ENCODE measurements at regions not wholly inside any gene's neighbourhood (a gene's known extent, or its start where the extent isn't known, plus 50 kb on each side); places are given as distances from the start of the nearest gene placed in this dataset.
"Not testable (repeated sequence)": the region's sequence is repeated elsewhere in the genome, so short reads cannot be mapped to it uniquely, and the experiment has no call there.

GRCh38 chr6:14292119-14292518 is 174.5 kb downstream of the CD83 start:
- H2AFZ ChIP-seq, result no peak overlapping the region
- H3K4me3 ChIP-seq, result no peak overlapping the region
- no peak overlapping the region for H3K4me2 ChIP-seq (ENCODE audit: unreplicated experiment)
- no peaks in the 10 kb centered on the region for H3K27me3 ChIP-seq (replicated peaks; ENCODE audit: insufficient read depth)
- H3K9me3 ChIP-seq (ENCODE audit: low read depth), result no peaks in the 10 kb centered on the region
- peaks cover 2% of the 10 kb centered on the region for H3K4me1 ChIP-seq (ENCODE audit: insufficient read depth)
- no peak overlapping the region for H3K27ac ChIP-seq
- no peaks in the 10 kb centered on the region for H3K9me2 ChIP-seq (ENCODE audit: insufficient read depth)
- no peaks in the 10 kb centered on the region for H3K36me3 ChIP-seq (ENCODE audit: low read depth)
- H4K20me1 ChIP-seq (ENCODE audit: insufficient read depth), result no peaks in the 10 kb centered on the region
- DNase-seq, result no peak
- WGBS, 2 experiments (ENCODE audit: low coverage in 1 of 2, low lambda C conversion rate in 2 of 2, missing lambda C conversion rate in 2 of 2), result 83 to 87% methylated on average over 3 of the region's 3 CpGs
- TF ChIP-seq EZH2phosphoT487 (IDR thresholded peaks at IDR 0.05; ENCODE audit: insufficient read depth, low read depth) (no peak), EZH2 (IDR thresholded peaks at IDR 0.05; ENCODE audit: insufficient read depth, poor library complexity, severe bottlenecking) (no peak)
- H3F3A ChIP-seq (ENCODE audit: insufficient read depth), result peaks cover under 1% of the 10 kb centered on the region; the same call in 1 of the 2 replicates
- no peak overlapping the region for H3K9ac ChIP-seq
- in situ Hi-C loops (cut with MboI), result no loop called here
- H3K79me2 ChIP-seq (ENCODE audit: insufficient read depth), result no peaks in the 10 kb centered on the region

DNA sequence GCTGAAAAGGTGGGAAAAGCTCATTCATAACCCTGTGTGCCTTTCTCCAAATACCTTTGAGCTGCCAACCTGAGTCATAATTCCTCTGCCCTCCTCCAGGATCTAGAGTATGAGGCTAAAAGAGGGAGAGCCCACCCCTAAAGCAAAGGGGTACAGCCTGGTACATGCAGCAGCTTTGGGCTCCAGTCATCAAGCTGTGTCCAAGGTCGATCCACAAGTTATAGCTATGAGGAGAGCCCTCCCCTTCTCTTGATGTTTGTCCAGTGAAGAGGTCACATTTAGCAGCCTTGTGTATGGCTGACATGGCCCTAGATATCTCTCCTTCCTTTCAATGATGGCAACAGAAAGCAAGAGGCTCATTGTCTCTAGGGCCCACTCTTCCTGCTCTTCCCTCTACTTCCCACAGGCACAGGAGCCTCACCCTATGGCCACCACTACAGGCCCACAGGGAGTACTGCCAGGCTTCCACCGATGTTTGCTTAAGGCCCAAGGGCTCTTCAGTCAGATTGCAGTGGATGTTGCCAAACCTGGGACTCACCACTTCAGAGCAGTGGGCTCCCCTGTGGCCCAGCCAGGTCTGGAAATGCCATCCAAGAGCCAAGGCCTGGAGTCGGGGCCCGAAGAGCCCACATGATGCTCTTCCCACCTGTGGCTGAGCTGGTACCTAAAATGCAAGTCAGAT is 176.8 kb downstream of the CD83 start:
- Histone ChIP-seq H3K4me3 (no peak overlapping the region), H3K27me3 (replicated peaks; ENCODE audit: insufficient read depth) (no peaks in the 10 kb centered on the region), H3K36me3 (ENCODE audit: low read depth) (no peaks in the 10 kb centered on the region), H3K4me1 (ENCODE audit: insufficient read depth) (no peaks in the 10 kb centered on the region), H3K9me3 (ENCODE audit: low read depth) (no peaks in the 10 kb centered on the region), H3K27ac (no peak overlapping the region), H3K4me2 (ENCODE audit: unreplicated experiment) (no peak overlapping the region), H4K20me1 (ENCODE audit: insufficient read depth) (no peaks in the 10 kb centered on the region), H3K9ac (no peak overlapping the region), H3K9me2 (ENCODE audit: insufficient read depth) (no peaks in the 10 kb centered on the region), H2AFZ (no peak overlapping the region), H3K79me2 (ENCODE audit: insufficient read depth) (no peaks in the 10 kb centered on the region), H3F3A (ENCODE audit: insufficient read depth) (no peaks in the 10 kb centered on the region)
- DNase-seq, result no peak
- TF ChIP-seq EZH2 (IDR thresholded peaks at IDR 0.05; ENCODE audit: insufficient read depth, poor library complexity, severe bottlenecking) (no peak), EZH2phosphoT487 (IDR thresholded peaks at IDR 0.05; ENCODE audit: insufficient read depth, low read depth) (no peak)
- in situ Hi-C loops (cut with MboI), result no loop called here
- WGBS, 2 experiments (ENCODE audit: low coverage in 1 of 2, low lambda C conversion rate in 2 of 2, missing lambda C conversion rate in 2 of 2), result 85 to 91% methylated on average over 4 of the region's 4 CpGs

DNA sequence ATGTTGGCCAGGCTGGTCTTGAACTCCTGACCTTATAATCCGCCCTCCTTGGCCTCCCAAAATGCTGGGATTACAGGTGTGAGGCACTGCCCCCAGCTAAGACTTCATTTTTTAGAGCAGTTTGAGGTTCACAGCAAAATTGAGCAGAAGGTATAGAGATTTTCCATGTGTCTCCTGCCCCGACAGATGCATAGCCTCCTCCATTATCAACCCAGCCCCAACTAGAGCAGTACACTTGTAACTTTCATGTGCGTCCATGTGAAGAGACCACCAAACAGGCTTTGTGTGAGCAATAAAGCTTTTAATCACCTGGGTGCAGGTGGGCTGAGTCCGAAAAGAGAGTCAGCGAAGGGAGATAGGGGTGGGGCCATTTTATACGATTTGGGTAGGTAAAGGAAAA is 179.1 kb downstream of the CD83 start:
- H3K79me2 ChIP-seq (ENCODE audit: insufficient read depth); in situ Hi-C loops (cut with MboI): not testable (repeated sequence)
- WGBS, 2 experiments (ENCODE audit: low coverage in 1 of 2, low lambda C conversion rate in 2 of 2, missing lambda C conversion rate in 2 of 2), result 77 to 82% methylated on average over 6 of the region's 6 CpGs

DNA sequence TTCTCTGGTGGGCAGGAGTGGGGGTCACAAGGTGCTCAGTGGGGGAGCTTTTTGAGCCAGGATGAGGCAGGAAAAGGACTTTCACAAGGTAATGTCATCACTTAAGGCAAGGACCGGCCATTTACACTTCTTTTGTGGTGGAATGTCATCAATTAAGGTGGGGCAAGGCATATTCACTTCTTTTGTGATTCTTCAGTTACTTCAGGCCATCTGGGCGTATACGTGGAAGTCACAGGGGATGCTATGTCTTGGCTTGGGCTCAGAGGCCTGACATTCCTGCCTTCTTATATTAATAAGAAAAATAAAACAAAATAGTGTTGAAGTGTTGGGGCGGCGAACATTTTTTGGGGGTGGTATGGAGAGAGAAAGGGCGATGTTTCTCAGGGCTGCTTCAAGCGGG is 179.5 kb downstream of the CD83 start:
- H3K9me3 ChIP-seq (ENCODE audit: low read depth); H3F3A ChIP-seq (ENCODE audit: insufficient read depth); H3K4me1 ChIP-seq (ENCODE audit: insufficient read depth); H3K4me2 ChIP-seq (ENCODE audit: unreplicated experiment); DNase-seq; H3K27ac ChIP-seq; H3K9me2 ChIP-seq (ENCODE audit: insufficient read depth); in situ Hi-C loops (cut with MboI); H4K20me1 ChIP-seq (ENCODE audit: insufficient read depth); H3K9ac ChIP-seq; H3K79me2 ChIP-seq (ENCODE audit: insufficient read depth); H3K27me3 ChIP-seq (replicated peaks; ENCODE audit: insufficient read depth); H3K4me3 ChIP-seq; H3K36me3 ChIP-seq (ENCODE audit: low read depth); H2AFZ ChIP-seq: not testable (repeated sequence)
- WGBS, 2 experiments (ENCODE audit: low coverage in 1 of 2, low lambda C conversion rate in 2 of 2, missing lambda C conversion rate in 2 of 2), result 94 to 97% methylated on average over 7 of the region's 7 CpGs

More for the DNA sequence above, 179.1 kb downstream of the CD83 start:
- H3K27me3 ChIP-seq (replicated peaks; ENCODE audit: insufficient read depth); H4K20me1 ChIP-seq (ENCODE audit: insufficient read depth); H3K36me3 ChIP-seq (ENCODE audit: low read depth); H3K9ac ChIP-seq; H3K9me3 ChIP-seq (ENCODE audit: low read depth); H3K4me1 ChIP-seq (ENCODE audit: insufficient read depth); H2AFZ ChIP-seq; H3K9me2 ChIP-seq (ENCODE audit: insufficient read depth); H3K4me2 ChIP-seq (ENCODE audit: unreplicated experiment); H3K4me3 ChIP-seq; H3F3A ChIP-seq (ENCODE audit: insufficient read depth); H3K27ac ChIP-seq; DNase-seq: not testable (repeated sequence)

DNA sequence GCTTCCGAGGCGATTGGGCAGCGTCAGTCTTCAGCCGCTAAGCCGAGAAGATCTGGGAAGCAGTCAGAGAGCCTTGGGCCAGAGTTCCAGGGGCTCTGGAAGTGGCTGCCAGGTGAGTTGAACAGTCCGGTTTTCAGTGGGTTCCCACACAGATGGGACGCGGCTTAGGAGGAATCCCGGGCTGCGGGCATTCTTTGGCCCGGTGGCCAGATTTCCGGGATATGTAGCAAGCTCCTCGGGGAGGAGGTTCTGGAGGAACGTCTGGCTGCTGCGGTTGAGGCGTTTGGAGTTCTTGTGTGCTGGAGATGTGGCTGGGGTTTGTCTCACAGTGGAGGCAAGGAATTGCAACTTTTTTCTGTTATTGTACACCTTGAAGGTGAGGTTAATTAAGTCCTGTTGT is 182.6 kb downstream of the CD83 start:
- H3K9me2 ChIP-seq (ENCODE audit: insufficient read depth); H3K27me3 ChIP-seq (replicated peaks; ENCODE audit: insufficient read depth); H3K27ac ChIP-seq; H3K4me3 ChIP-seq; H3K79me2 ChIP-seq (ENCODE audit: insufficient read depth); H3K36me3 ChIP-seq (ENCODE audit: low read depth); H3K9ac ChIP-seq; H4K20me1 ChIP-seq (ENCODE audit: insufficient read depth); H3K4me2 ChIP-seq (ENCODE audit: unreplicated experiment); H2AFZ ChIP-seq; H3K4me1 ChIP-seq (ENCODE audit: insufficient read depth); in situ Hi-C loops (cut with MboI); H3K9me3 ChIP-seq (ENCODE audit: low read depth); H3F3A ChIP-seq (ENCODE audit: insufficient read depth); DNase-seq: not testable (repeated sequence)
- 86 to 87% methylated on average over 16 of the region's 16 CpGs for WGBS, 2 experiments (ENCODE audit: low coverage in 1 of 2, low lambda C conversion rate in 2 of 2, missing lambda C conversion rate in 2 of 2)

DNA sequence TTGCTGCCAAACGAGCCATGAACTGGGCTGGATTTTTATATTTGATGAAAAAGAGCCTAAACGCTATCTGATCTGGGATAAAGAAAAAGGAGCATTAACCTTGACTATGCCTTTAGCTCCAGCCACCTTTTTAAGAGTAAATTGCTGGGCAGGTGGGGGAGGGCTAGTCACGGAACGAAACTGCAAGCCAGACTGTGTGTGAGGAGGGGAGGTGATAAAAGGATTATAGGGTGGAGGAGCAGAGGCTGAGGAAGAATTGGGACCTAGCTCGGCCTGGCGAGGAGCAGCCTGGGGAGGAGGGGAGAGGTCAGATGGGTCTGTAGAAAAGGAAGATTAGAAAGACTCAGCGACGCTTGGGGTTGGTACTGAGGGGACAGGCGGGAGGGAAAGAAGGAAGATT is 183.1 kb downstream of the CD83 start:
- H3K36me3 ChIP-seq (ENCODE audit: low read depth); in situ Hi-C loops (cut with MboI); H3K27ac ChIP-seq; H3K9ac ChIP-seq; H3K9me2 ChIP-seq (ENCODE audit: insufficient read depth); H3F3A ChIP-seq (ENCODE audit: insufficient read depth); H3K9me3 ChIP-seq (ENCODE audit: low read depth); DNase-seq; H3K27me3 ChIP-seq (replicated peaks; ENCODE audit: insufficient read depth); H2AFZ ChIP-seq; H3K79me2 ChIP-seq (ENCODE audit: insufficient read depth); H3K4me2 ChIP-seq (ENCODE audit: unreplicated experiment); H4K20me1 ChIP-seq (ENCODE audit: insufficient read depth); H3K4me3 ChIP-seq; H3K4me1 ChIP-seq (ENCODE audit: insufficient read depth): not testable (repeated sequence)
- WGBS, 2 experiments (ENCODE audit: low coverage in 1 of 2, low lambda C conversion rate in 2 of 2, missing lambda C conversion rate in 2 of 2), result 83 to 85% methylated on average over 6 of the region's 9 CpGs

GRCh38 chr6:14301477-14301876 is 183.9 kb downstream of the CD83 start:
- H3K79me2 ChIP-seq (ENCODE audit: insufficient read depth); H3K9me2 ChIP-seq (ENCODE audit: insufficient read depth); H3K36me3 ChIP-seq (ENCODE audit: low read depth); DNase-seq; H3K4me2 ChIP-seq (ENCODE audit: unreplicated experiment); H3K9me3 ChIP-seq (ENCODE audit: low read depth); H2AFZ ChIP-seq; H3K4me3 ChIP-seq; H3F3A ChIP-seq (ENCODE audit: insufficient read depth); H3K27me3 ChIP-seq (replicated peaks; ENCODE audit: insufficient read depth); H4K20me1 ChIP-seq (ENCODE audit: insufficient read depth); H3K27ac ChIP-seq; in situ Hi-C loops (cut with MboI); H3K9ac ChIP-seq; H3K4me1 ChIP-seq (ENCODE audit: insufficient read depth): not testable (repeated sequence)
- 47 to 62% methylated on average over 2 to 9 of the region's 9 CpGs for WGBS, 2 experiments (ENCODE audit: low coverage in 1 of 2, low lambda C conversion rate in 2 of 2, missing lambda C conversion rate in 2 of 2)

Data from GM23248 (cell line).